ENCODE measurements at regions not wholly inside any gene's neighbourhood (a gene's known extent, or its start where the extent isn't known, plus 50 kb on each side); places are given as distances from the start of the nearest gene placed in this dataset.

DNA sequence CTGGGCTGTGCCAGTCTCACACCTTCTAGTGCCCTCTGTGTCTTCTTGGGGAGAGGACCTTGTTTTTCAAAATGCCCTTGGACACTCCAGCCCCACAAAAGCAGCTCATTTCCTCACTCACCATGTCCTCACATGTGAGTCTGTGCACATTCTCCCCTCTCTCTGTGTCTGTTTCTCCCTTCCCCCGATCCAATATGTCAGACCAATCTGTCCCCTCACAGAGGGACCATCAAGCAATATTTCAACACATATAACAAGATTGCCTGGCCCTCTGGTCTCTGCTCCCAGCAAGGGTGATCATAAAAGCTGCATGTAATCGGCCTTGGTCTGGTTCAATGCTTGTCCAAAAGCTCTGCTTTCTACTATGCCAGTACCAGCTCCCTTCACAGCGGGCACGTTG lies 261.2 kb downstream of the MATN1 start:
- WGBS (ENCODE audit: low lambda C conversion rate) = 1% methylated on average over 4 of the region's 4 CpGs
- FAIRE-seq (no peak), ATAC-seq (no peak), DNase-seq (ENCODE audit: low spot score) (no peak)
- no peak overlapping the region for H3K27ac ChIP-seq (ENCODE audit: extremely low read length, insufficient read depth, low read length)
- no peaks in the 10 kb centered on the region for H3K79me2 ChIP-seq (ENCODE audit: insufficient read depth, low read length)
- no peaks in the 10 kb centered on the region for H3K9me3 ChIP-seq (ENCODE audit: low read length)
- H4K20me1 ChIP-seq (ENCODE audit: insufficient read depth, low read length) = no peaks in the 10 kb centered on the region
- BruUV-seq (replicated peaks) = no TSS peak
- intact Hi-C loops (cut with micrococcal nuclease; ENCODE audit: unreplicated experiment) (no loop called here), in situ Hi-C loops (cut with HindIII; ENCODE audit: extremely low pct_ligation_motif_present, low pct_unique_long_range_greater_than_20kb) (no loop called here)
- ChIA-PET CTCF (ENCODE audit: low intra/inter-chr PET ratio, low total read pairs) (no interaction called here), POLR2A (no interaction called here)
- no peak overlapping the region for H3K4me3 ChIP-seq (replicated peaks in 1 of 3; ENCODE audit: insufficient read depth in 1 of 3, low read depth in 2 of 3, low read length in 3 of 3)
- peaks cover 0 to 7% of the 10 kb centered on the region in 2 experiments; a peak in 1 of 5 replicates for H3K27me3 ChIP-seq (ENCODE audit: control insufficient read depth in 1 of 2, insufficient read depth in 2 of 2, low read length in 2 of 2)
- H2AFZ ChIP-seq (ENCODE audit: low read length) = no peak overlapping the region
- H3K4me1 ChIP-seq (ENCODE audit: insufficient read depth, low read length) = no peaks in the 10 kb centered on the region
- H3K9ac ChIP-seq (ENCODE audit: insufficient read depth, low read depth, low read length) = no peak overlapping the region
- H3K4me2 ChIP-seq (ENCODE audit: low read depth, low read length) = no peak overlapping the region
- H3K36me3 ChIP-seq (replicated peaks in 1 of 2; ENCODE audit: control insufficient read depth in 1 of 2, insufficient read depth in 2 of 2, low read length in 2 of 2) = no peaks in the 10 kb centered on the region
- TF ChIP-seq ZNF766 (CRISPR knock-in tag; IDR thresholded peaks at IDR 0.05; ENCODE audit: borderline replicate concordance) = no peak
- TF ChIP-seq, protein P1, sequence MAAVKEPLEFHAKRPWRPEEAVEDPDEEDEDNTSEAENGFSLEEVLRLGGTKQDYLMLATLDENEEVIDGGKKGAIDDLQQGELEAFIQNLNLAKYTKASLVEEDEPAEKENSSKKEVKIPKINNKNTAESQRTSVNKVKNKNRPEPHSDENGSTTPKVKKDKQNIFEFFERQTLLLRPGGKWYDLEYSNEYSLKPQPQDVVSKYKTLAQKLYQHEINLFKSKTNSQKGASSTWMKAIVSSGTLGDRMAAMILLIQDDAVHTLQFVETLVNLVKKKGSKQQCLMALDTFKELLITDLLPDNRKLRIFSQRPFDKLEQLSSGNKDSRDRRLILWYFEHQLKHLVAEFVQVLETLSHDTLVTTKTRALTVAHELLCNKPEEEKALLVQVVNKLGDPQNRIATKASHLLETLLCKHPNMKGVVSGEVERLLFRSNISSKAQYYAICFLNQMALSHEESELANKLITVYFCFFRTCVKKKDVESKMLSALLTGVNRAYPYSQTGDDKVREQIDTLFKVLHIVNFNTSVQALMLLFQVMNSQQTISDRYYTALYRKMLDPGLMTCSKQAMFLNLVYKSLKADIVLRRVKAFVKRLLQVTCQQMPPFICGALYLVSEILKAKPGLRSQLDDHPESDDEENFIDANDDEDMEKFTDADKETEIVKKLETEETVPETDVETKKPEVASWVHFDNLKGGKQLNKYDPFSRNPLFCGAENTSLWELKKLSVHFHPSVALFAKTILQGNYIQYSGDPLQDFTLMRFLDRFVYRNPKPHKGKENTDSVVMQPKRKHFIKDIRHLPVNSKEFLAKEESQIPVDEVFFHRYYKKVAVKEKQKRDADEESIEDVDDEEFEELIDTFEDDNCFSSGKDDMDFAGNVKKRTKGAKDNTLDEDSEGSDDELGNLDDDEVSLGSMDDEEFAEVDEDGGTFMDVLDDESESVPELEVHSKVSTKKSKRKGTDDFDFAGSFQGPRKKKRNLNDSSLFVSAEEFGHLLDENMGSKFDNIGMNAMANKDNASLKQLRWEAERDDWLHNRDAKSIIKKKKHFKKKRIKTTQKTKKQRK (IDR thresholded peaks at IDR 0.05; ENCODE audit: low read length) = no peak
- TF ChIP-seq TOE1 (CRISPR knock-in tag; IDR thresholded peaks at IDR 0.05) = no peak
- no peak for TF ChIP-seq NFE2L2 (IDR thresholded peaks at IDR 0.05; ENCODE audit: low read length)
- TF ChIP-seq ZNF121 (CRISPR knock-in tag; IDR thresholded peaks at IDR 0.05) = no peak
- TF ChIP-seq ZNF543 (CRISPR knock-in tag; IDR thresholded peaks at IDR 0.05) = no peak
- TF ChIP-seq ZNF562 (CRISPR knock-in tag; IDR thresholded peaks at IDR 0.05; ENCODE audit: borderline replicate concordance) = no peak
- TF ChIP-seq ZSCAN29 (CRISPR knock-in tag; conservative IDR thresholded peaks at IDR 0.05) = no peak
- TF ChIP-seq PCBP2 (optimal IDR thresholded peaks at IDR 0.05; ENCODE audit: low read depth, low read length, poor library complexity, severe bottlenecking) = no peak
- TF ChIP-seq, protein P2, sequence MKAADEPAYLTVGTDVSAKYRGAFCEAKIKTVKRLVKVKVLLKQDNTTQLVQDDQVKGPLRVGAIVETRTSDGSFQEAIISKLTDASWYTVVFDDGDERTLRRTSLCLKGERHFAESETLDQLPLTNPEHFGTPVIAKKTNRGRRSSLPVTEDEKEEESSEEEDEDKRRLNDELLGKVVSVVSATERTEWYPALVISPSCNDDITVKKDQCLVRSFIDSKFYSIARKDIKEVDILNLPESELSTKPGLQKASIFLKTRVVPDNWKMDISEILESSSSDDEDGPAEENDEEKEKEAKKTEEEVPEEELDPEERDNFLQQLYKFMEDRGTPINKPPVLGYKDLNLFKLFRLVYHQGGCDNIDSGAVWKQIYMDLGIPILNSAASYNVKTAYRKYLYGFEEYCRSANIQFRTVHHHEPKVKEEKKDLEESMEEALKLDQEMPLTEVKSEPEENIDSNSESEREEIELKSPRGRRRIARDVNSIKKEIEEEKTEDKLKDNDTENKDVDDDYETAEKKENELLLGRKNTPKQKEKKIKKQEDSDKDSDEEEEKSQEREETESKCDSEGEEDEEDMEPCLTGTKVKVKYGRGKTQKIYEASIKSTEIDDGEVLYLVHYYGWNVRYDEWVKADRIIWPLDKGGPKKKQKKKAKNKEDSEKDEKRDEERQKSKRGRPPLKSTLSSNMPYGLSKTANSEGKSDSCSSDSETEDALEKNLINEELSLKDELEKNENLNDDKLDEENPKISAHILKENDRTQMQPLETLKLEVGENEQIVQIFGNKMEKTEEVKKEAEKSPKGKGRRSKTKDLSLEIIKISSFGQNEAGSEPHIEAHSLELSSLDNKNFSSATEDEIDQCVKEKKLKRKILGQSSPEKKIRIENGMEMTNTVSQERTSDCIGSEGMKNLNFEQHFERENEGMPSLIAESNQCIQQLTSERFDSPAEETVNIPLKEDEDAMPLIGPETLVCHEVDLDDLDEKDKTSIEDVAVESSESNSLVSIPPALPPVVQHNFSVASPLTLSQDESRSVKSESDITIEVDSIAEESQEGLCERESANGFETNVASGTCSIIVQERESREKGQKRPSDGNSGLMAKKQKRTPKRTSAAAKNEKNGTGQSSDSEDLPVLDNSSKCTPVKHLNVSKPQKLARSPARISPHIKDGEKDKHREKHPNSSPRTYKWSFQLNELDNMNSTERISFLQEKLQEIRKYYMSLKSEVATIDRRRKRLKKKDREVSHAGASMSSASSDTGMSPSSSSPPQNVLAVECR (CRISPR knock-in tag; IDR thresholded peaks at IDR 0.05; ENCODE audit: borderline replicate concordance) = no peak
- no peak for TF ChIP-seq EHMT2 (IDR thresholded peaks at IDR 0.05; ENCODE audit: borderline replicate concordance, low read depth, low read length)
- TF ChIP-seq ZNF234 (CRISPR knock-in tag; conservative IDR thresholded peaks at IDR 0.05) = no peak
- TF ChIP-seq, protein P3, sequence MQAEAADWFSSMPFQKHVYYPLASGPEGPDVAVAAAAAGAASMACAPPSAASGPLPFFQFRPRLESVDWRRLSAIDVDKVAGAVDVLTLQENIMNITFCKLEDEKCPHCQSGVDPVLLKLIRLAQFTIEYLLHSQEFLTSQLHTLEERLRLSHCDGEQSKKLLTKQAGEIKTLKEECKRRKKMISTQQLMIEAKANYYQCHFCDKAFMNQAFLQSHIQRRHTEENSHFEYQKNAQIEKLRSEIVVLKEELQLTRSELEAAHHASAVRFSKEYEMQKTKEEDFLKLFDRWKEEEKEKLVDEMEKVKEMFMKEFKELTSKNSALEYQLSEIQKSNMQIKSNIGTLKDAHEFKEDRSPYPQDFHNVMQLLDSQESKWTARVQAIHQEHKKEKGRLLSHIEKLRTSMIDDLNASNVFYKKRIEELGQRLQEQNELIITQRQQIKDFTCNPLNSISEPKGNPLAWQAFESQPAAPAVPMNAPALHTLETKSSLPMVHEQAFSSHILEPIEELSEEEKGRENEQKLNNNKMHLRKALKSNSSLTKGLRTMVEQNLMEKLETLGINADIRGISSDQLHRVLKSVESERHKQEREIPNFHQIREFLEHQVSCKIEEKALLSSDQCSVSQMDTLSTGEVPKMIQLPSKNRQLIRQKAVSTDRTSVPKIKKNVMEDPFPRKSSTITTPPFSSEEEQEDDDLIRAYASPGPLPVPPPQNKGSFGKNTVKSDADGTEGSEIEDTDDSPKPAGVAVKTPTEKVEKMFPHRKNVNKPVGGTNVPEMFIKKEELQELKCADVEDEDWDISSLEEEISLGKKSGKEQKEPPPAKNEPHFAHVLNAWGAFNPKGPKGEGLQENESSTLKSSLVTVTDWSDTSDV (CRISPR knock-in tag; IDR thresholded peaks at IDR 0.05) = no peak
- no peak for TF ChIP-seq ZFAT (CRISPR knock-in tag; conservative IDR thresholded peaks at IDR 0.05)
- TF ChIP-seq RFX5 (IDR thresholded peaks at IDR 0.05; ENCODE audit: low read depth, low read length) = no peak
- no peak for TF ChIP-seq FOSL1 (CRISPR knock-in tag; IDR thresholded peaks at IDR 0.05; ENCODE audit: borderline replicate concordance)
